Uterus (tissue), 3 donors: ENCODE measurements at regions not wholly inside any gene's neighbourhood (a gene's known extent, or its start where the extent isn't known, plus 50 kb on each side); places are given as distances from the start of the nearest gene placed in this dataset.

Experiments used
- DNase-seq, 2 donors: peaks; one replicate each; pipeline ENCODE4 v3.0.0-alpha.2; 2019 to 2020
- H3K27ac ChIP-seq, 2 donors: fragments of 200-600 bp; sonication (generic); 1 replicate in 1 of 2; 2 replicates in 1 of 2; pipeline ENCODE4 v1.5.1; 2016 to 2018
- H3K27me3 ChIP-seq, 2 donors: fragments of 200-600 bp; sonication (generic); one replicate each; pipeline ENCODE4 v1.5.1; 2018 to 2019; ENCODE audit warnings: control low read depth in 1 of 2
- H3K36me3 ChIP-seq, 2 donors: fragments of 200-600 bp; sonication (generic); one replicate each; pipeline ENCODE4 v1.5.1; 2019; ENCODE audit warnings: control low read depth in 1 of 2
- H3K4me1 ChIP-seq, 2 donors: fragments of 200-600 bp; sonication (generic); one replicate each; pipeline ENCODE4 v1.5.1; 2018 to 2019; ENCODE audit warnings: control low read depth in 1 of 2
- H3K4me3 ChIP-seq, 2 donors: fragments of 200-600 bp; sonication (generic); 1 replicate in 1 of 2; 2 replicates in 1 of 2; pipeline ENCODE4 v1.5.1; 2018 to 2019; ENCODE audit warnings: mild to moderate bottlenecking in 1 of 2
- H3K9me3 ChIP-seq, 2 donors: fragments of 200-600 bp; sonication (generic); one replicate each; pipeline ENCODE4 v1.5.1; 2019; ENCODE audit warnings: control low read depth in 1 of 2
- CTCF ChIP-seq, 4 experiments: fragments of 200-600 bp in 2 of 4; fragments of 450-650 bp in 2 of 4; sonication (generic) in 2 of 4; IDR thresholded peaks; one replicate each; pipeline ENCODE4 v1.5.1; 2016 to 2019; ENCODE audit warnings: antibody characterized with exemption in 4 of 4, mild to moderate bottlenecking in 2 of 4, moderate library complexity in 1 of 4
- POLR2A ChIP-seq, 2 donors: fragments of 450-650 bp; IDR thresholded peaks; one replicate each; pipeline ENCODE4 v1.6.1; 2016; ENCODE audit warnings: antibody characterized with exemption in 2 of 2, mild to moderate bottlenecking in 1 of 2, moderate library complexity in 1 of 2
- intact Hi-C: fragments of 100-400 bp; cut with DNase I; formaldehyde crosslinking; loops from one replicate; pipeline ENCODE4 v1.15.1; 2023; ENCODE audit warnings: low total_unique reads
- donor health status: DM: yes; HTN: yes; CAD: no.

- intact Hi-C loops: no loop called here
- Histone ChIP-seq H3K27ac (no peak overlapping the region), H3K4me3 (no peak overlapping the region), H3K27me3 (no peaks in the 10 kb centered on the region), H3K9me3 (no peaks in the 10 kb centered on the region), H3K36me3 (no peaks in the 10 kb centered on the region), H3K4me1 (no peaks in the 10 kb centered on the region)
- TF ChIP-seq POLR2A (IDR thresholded peaks at IDR 0.05) (no peak), CTCF (IDR thresholded peaks at IDR 0.05) (no peak)
- no peak for DNase-seq
These were observed 205.8 kb downstream of the ANAPC1 start for GRCh38 chr2:111678161-111678560.

DNA sequence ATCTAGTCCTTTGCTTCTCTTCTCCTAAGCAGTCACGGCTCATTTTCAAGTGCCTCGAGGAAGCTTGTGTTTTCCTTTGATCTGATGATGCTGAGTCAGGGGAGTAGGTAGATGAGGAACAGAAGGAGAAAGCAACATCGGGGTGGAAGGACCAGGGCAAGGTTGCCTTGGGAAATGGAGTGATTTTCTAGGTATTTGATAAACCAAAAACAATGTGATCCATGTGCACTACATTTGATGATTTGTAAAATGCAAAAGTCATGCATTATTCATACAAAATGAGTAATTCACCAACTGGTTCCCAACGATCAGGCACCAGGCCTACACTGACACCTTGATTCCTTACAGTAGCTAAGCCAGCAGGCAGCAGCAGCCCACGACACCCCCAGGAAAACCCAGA is 205.3 kb downstream of the ANAPC1 start:
- H3K4me3 ChIP-seq: no peak overlapping the region

DNA sequence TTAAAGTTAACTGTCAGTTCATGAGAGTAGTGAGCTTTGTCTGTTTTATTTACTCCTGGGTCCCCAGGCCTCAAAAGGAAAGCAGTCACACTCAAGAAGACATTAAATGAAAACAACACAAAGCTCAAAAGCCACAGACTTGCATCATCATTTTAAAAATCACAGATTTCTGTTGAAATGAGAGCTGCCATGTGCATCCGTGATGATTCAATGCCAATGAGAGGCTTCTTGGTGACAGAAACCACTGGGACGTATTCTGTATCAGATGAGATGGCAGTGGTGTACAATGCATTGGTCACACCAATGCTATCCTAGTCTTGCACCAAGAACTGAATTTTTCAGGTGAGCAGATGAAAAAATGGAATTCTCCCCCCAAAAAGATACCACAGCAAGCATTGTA is 204.8 kb downstream of the ANAPC1 start:
- H3K4me3 ChIP-seq: no peak overlapping the region
- no peak for DNase-seq
- no peak for TF ChIP-seq CTCF (IDR thresholded peaks at IDR 0.05)
- TF ChIP-seq POLR2A (IDR thresholded peaks at IDR 0.05): no peak
- no peak overlapping the region for H3K27ac ChIP-seq
- H3K9me3 ChIP-seq: no peaks in the 10 kb centered on the region
- no peaks in the 10 kb centered on the region for H3K4me1 ChIP-seq
- no peaks in the 10 kb centered on the region for H3K36me3 ChIP-seq
- intact Hi-C loops: no loop called here
- no peaks in the 10 kb centered on the region for H3K27me3 ChIP-seq

More for the DNA sequence above, 205.3 kb downstream of the ANAPC1 start:
- DNase-seq: no peak
- intact Hi-C loops: no loop called here
- no peaks in the 10 kb centered on the region for H3K4me1 ChIP-seq
- H3K9me3 ChIP-seq: no peaks in the 10 kb centered on the region
- no peaks in the 10 kb centered on the region for H3K36me3 ChIP-seq
- H3K27ac ChIP-seq: no peak overlapping the region
- no peak for TF ChIP-seq POLR2A (IDR thresholded peaks at IDR 0.05)
- no peak for TF ChIP-seq CTCF (IDR thresholded peaks at IDR 0.05)
- no peaks in the 10 kb centered on the region for H3K27me3 ChIP-seq

- no peaks in the 10 kb centered on the region for H3K27me3 ChIP-seq
- intact Hi-C loops: no loop called here
- no peaks in the 10 kb centered on the region for H3K36me3 ChIP-seq
- TF ChIP-seq POLR2A (IDR thresholded peaks at IDR 0.05): no peak
- TF ChIP-seq CTCF (IDR thresholded peaks at IDR 0.05): no peak
- H3K9me3 ChIP-seq: no peaks in the 10 kb centered on the region
- no peak for DNase-seq
- no peak overlapping the region for H3K27ac ChIP-seq
- no peaks in the 10 kb centered on the region for H3K4me1 ChIP-seq
- H3K4me3 ChIP-seq: no peak overlapping the region
These were observed 199.4 kb downstream of the ANAPC1 start for GRCh38 chr2:111684611-111685010.

GRCh38 chr2:111685342-111685741 is 198.7 kb downstream of the ANAPC1 start:
- no peaks in the 10 kb centered on the region for H3K4me1 ChIP-seq
- intact Hi-C loops: no loop called here
- no peak overlapping the region for H3K4me3 ChIP-seq
- no peaks in the 10 kb centered on the region for H3K36me3 ChIP-seq
- DNase-seq: no peak
- no peak overlapping the region for H3K27ac ChIP-seq
- no peaks in the 10 kb centered on the region for H3K27me3 ChIP-seq
- TF ChIP-seq POLR2A (IDR thresholded peaks at IDR 0.05): no peak
- TF ChIP-seq CTCF (IDR thresholded peaks at IDR 0.05): no peak
- no peaks in the 10 kb centered on the region for H3K9me3 ChIP-seq
